Retinal pigment epithelial cell (primary cell): ENCODE measurements at regions not wholly inside any gene's neighbourhood (a gene's known extent, or its start where the extent isn't known, plus 50 kb on each side); places are given as distances from the start of the nearest gene placed in this dataset.

ENCODE experiments used
- DNase-seq: peaks from one replicate; pipeline ENCODE4 v3.0.0-alpha.2; 2010; ENCODE audit warnings: low read depth
- H3K4me3 ChIP-seq: 2 replicates; pipeline ENCODE4 v1.5.1; 2011; ENCODE audit warnings: mild to moderate bottlenecking, low read length, control low read depth, moderate library complexity
- CTCF ChIP-seq: conservative IDR thresholded peaks from 2 replicates; pipeline ENCODE4 v1.5.1; 2011; ENCODE audit warnings: low read depth, low read length, control low read depth, inconsistent platforms

- no peak for TF ChIP-seq CTCF
- DNase-seq: no peak
- H3K4me3 ChIP-seq: no peak overlapping the region
Measured at GRCh38 chr10:98332623-98333269, 64.8 kb upstream of the LOXL4 start.

GRCh38 chr10:98331885-98332284, 63.9 kb upstream of the LOXL4 start:
- no peak overlapping the region for H3K4me3 ChIP-seq
- DNase-seq: no peak
- peak; percentile 60 for TF ChIP-seq CTCF

- no peak for TF ChIP-seq CTCF
- H3K4me3 ChIP-seq: no peak overlapping the region
- no peak for DNase-seq
Measured at GRCh38 chr10:98330987-98331386, 63.0 kb upstream of the LOXL4 start.

GRCh38 chr10:98328640-98329039, 60.6 kb upstream of the LOXL4 start:
- no peak for TF ChIP-seq CTCF
- no peak for DNase-seq
- no peak overlapping the region for H3K4me3 ChIP-seq

GRCh38 chr10:98328163-98328562, 60.2 kb upstream of the LOXL4 start:
- no peak for TF ChIP-seq CTCF
- DNase-seq: no peak
- no peak overlapping the region for H3K4me3 ChIP-seq

GRCh38 chr10:98326621-98327027, 58.6 kb upstream of the LOXL4 start:
- H3K4me3 ChIP-seq: no peak overlapping the region
- TF ChIP-seq CTCF: no peak
- peak; percentile 32 for DNase-seq

- no peak for TF ChIP-seq CTCF
- peak; percentile 29 for DNase-seq
- H3K4me3 ChIP-seq: no peak overlapping the region
Measured at GRCh38 chr10:98323221-98324164, 55.5 kb upstream of the LOXL4 start.
